Stimulated activated CD8-positive, alpha-beta memory T cell treated with anti-CD3 and anti-CD28 coated beads, Interleukin-12 subunit alpha, Interleukin-12 subunit beta, amount 100 ng/mL, for 24 hours (primary cell): ENCODE measurements at regions not wholly inside any gene's neighbourhood (a gene's known extent, or its start where the extent isn't known, plus 50 kb on each side); places are given as distances from the start of the nearest gene placed in this dataset.

Experiments used
- DNase-seq: peaks from one replicate; pipeline ENCODE4 v3.0.0-alpha.2; 2020; ENCODE audit errors: extremely low read depth

- DNase-seq: no peak
Measured at GRCh38 chr1:84759756-84760155, 69.5 kb upstream of the SSX2IP start.

GRCh38 chr1:84758968-84759491 lies 68.8 kb upstream of the SSX2IP start:
- DNase-seq: no peak

GRCh38 chr1:84758476-84758875 lies 68.2 kb upstream of the SSX2IP start:
- no peak for DNase-seq

- no peak for DNase-seq
Measured at GRCh38 chr1:84757301-84757700, 67.0 kb upstream of the SSX2IP start.

GRCh38 chr1:84756455-84757082 lies 66.3 kb upstream of the SSX2IP start:
- no peak for DNase-seq

GRCh38 chr1:84756001-84756400 lies 65.7 kb upstream of the SSX2IP start:
- DNase-seq: no peak

GRCh38 chr1:84755216-84755615 lies 65.0 kb upstream of the SSX2IP start:
- DNase-seq: no peak

- DNase-seq: no peak
Measured at GRCh38 chr1:84754386-84754703, 64.1 kb upstream of the SSX2IP start.

- peak; percentile 28 for DNase-seq
Measured at GRCh38 chr1:84753516-84754385, 63.5 kb upstream of the SSX2IP start.

GRCh38 chr1:84750110-84750730 lies 60.0 kb upstream of the SSX2IP start:
- no peak for DNase-seq

- no peak for DNase-seq
Measured at GRCh38 chr1:84749427-84749826, 59.2 kb upstream of the SSX2IP start.

GRCh38 chr1:84748364-84748763 lies 58.1 kb upstream of the SSX2IP start:
- no peak for DNase-seq

- no peak for DNase-seq
Measured at GRCh38 chr1:84745857-84746256, 55.6 kb upstream of the SSX2IP start.

- no peak for DNase-seq
Measured at GRCh38 chr1:84743896-84744295, 53.6 kb upstream of the SSX2IP start.

GRCh38 chr1:84742653-84743052 lies 52.4 kb upstream of the SSX2IP start:
- no peak for DNase-seq

- DNase-seq: no peak
Measured at GRCh38 chr1:84740050-84740714, 49.9 kb upstream of the SSX2IP start.
